Heart left ventricle (tissue), 16 donors: ENCODE measurements at regions not wholly inside any gene's neighbourhood (a gene's known extent, or its start where the extent isn't known, plus 50 kb on each side); places are given as distances from the start of the nearest gene placed in this dataset.

Experiments
- ATAC-seq, 4 donors: fragments of 200-7000 bp; cut with Tn5 transposase; one replicate each; pipeline ENCODE4 v1.9.1; 2020 to 2022; ENCODE audit warnings: moderate library complexity in 4 of 4, mild to moderate bottlenecking in 3 of 4, moderate number of reproducible peaks in 1 of 4
- DNase-seq, 5 donors: peaks; one replicate each; pipeline ENCODE4 v3.0.0-alpha.2; 2020
- H3K27ac ChIP-seq, 12 donors: fragments of 200-600 bp; sonication (generic) in 4 of 12; one replicate each; pipeline versions ENCODE4 v1.5.0 to v1.8.0; 2016 to 2022; ENCODE audit warnings: mild to moderate bottlenecking in 2 of 12
- H3K27me3 ChIP-seq, 9 donors: fragments of 200-600 bp; sonication (generic) in 2 of 9; one replicate each; pipeline versions ENCODE4 v1.5.1 to v1.8.0; 2016 to 2022; ENCODE audit warnings: mild to moderate bottlenecking in 3 of 9
- H3K36me3 ChIP-seq, 9 donors: fragments of 200-600 bp; sonication (generic) in 2 of 9; one replicate each; pipeline versions ENCODE4 v1.5.0 to v1.8.0; 2018 to 2022; ENCODE audit warnings: mild to moderate bottlenecking in 2 of 9
- H3K4me1 ChIP-seq, 12 donors: fragments of 200-600 bp; sonication (generic) in 4 of 12; one replicate each; pipeline versions ENCODE4 v1.5.0 to v1.8.0; 2016 to 2022; ENCODE audit warnings: mild to moderate bottlenecking in 3 of 12
- H3K4me3 ChIP-seq, 12 donors: fragments of 200-600 bp; sonication (generic) in 4 of 12; one replicate each; pipeline versions ENCODE4 v1.5.0 to v1.8.0; 2017 to 2022; ENCODE audit warnings: mild to moderate bottlenecking in 9 of 12, moderate library complexity in 4 of 12
- H3K9me3 ChIP-seq, 12 donors: fragments of 200-600 bp; sonication (generic) in 4 of 12; one replicate each; pipeline versions ENCODE4 v1.5.0 to v1.8.0; 2016 to 2022; ENCODE audit warnings: mild to moderate bottlenecking in 1 of 12
- POLR2A ChIP-seq, 2 donors: fragments of 450-650 bp; IDR thresholded peaks; one replicate each; pipeline ENCODE4 v1.6.1; 2017; ENCODE audit warnings: antibody characterized with exemption in 2 of 2, mild to moderate bottlenecking in 2 of 2, moderate library complexity in 2 of 2
- WGBS, 4 donors: extraction: QIAGEN DNeasy Blood & Tissue Kit in 2 of 4; methylation state at CpG; one replicate each; pipeline versions ENCODE4 v1.1.5 to v1.1.7; 2013 to 2018; 5-methylcytosine and 5-hydroxymethylcytosine counted together
- intact Hi-C, 10 donors: fragments of 100-400 bp; cut with DNase I; formaldehyde crosslinking; loops; one replicate each; pipeline versions ENCODE4 v1.11.1 to v1.14.2; 2022
- TF ChIP-seq, protein P1 (sequence below), 12 donors: fragments of 200-600 bp; sonication (generic) in 4 of 12; IDR thresholded peaks; one replicate each; pipeline versions ENCODE4 v1.5.0 to v1.8.0; 2018 to 2022; ENCODE audit warnings: antibody characterized with exemption in 12 of 12, mild to moderate bottlenecking in 5 of 12
- donor health status: ischemic (EF 13 %, LVEDD 7.1; RV severe dilation, severe dysfunction).
- donor health status: healthy with polysubstance abuse.
- donor health status: DM: no; HTN: yes; CAD: no.
- donor health status: DM: no; HTN: no; CAD: no.
- donor health status: ischemic (EF 25% LVEDD 6.9; RV normal size, moderate dysfunction).
- donor health status: ischemic (EF 25% LVEDD 5.7; RV mildly dilated, moderate dysfunction).
- donor health status: healthy.
- donor health status: DM: yes; HTN: yes; CAD: no.
- donor health status: ischemic (EF 35%, LVEDD 5.7; RV mildly dilated, moderate dysfunction).
- donor health status: nonischemic (EF 11% LVEDD 7.7; RV severe dilation, severe dysfunction).
- donor health status: DM: yes; HTN: yes; CAD: no.
- donor health status: PGD.
- donor health status: ischemic (EF 29% LVEDD 5.4; RV normal size, mild dysfunction).
- donor health status: nonischemic (EF 23%, LVEDD 6.1; RV moderate dilation, normal function).

DNA sequence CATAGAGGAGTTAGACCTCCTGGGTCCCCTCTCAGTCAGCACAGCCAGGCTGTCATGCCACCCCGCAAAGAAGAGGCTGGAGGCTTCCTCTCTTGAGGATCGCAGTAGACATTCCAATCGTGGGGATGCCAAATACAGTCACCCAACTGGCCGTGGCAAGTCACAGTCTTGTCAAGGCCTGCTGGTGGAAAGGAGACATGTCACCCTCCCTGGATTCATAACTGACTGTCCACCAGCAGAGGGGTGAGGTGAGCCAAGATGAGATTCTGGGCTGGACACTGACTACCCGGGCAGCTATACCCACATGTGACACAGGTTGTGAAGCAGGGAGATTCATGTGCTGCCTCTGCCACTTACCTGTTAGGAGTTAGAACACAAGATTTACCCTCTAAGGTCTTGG is 123.5 kb upstream of the NGF start:
- H3K4me3 ChIP-seq: no peak overlapping the region
- H3K27ac ChIP-seq: no peak overlapping the region
- ATAC-seq (no peak), DNase-seq (no peak)
- WGBS, 4 donors: 76 to 90% (median 81%) methylated on average over 5 of the region's 5 CpGs
- TF ChIP-seq, protein P1, sequence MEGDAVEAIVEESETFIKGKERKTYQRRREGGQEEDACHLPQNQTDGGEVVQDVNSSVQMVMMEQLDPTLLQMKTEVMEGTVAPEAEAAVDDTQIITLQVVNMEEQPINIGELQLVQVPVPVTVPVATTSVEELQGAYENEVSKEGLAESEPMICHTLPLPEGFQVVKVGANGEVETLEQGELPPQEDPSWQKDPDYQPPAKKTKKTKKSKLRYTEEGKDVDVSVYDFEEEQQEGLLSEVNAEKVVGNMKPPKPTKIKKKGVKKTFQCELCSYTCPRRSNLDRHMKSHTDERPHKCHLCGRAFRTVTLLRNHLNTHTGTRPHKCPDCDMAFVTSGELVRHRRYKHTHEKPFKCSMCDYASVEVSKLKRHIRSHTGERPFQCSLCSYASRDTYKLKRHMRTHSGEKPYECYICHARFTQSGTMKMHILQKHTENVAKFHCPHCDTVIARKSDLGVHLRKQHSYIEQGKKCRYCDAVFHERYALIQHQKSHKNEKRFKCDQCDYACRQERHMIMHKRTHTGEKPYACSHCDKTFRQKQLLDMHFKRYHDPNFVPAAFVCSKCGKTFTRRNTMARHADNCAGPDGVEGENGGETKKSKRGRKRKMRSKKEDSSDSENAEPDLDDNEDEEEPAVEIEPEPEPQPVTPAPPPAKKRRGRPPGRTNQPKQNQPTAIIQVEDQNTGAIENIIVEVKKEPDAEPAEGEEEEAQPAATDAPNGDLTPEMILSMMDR (IDR thresholded peaks at IDR 0.05): no peak
- no peak for TF ChIP-seq POLR2A (IDR thresholded peaks at IDR 0.05)
- peaks cover 0 to 7% (median 2%) of the 10 kb centered on the region in 12 donors for H3K4me1 ChIP-seq
- H3K9me3 ChIP-seq: no peaks in the 10 kb centered on the region
- intact Hi-C loops: loop anchor here in 5 of 10 donors (10.0 kb wide), 3 partner anchors 117 to 187 kb away; no protein-coding TSS in a partner anchor
- no peaks in the 10 kb centered on the region for H3K36me3 ChIP-seq
- H3K27me3 ChIP-seq: no peaks in the 10 kb centered on the region

DNA sequence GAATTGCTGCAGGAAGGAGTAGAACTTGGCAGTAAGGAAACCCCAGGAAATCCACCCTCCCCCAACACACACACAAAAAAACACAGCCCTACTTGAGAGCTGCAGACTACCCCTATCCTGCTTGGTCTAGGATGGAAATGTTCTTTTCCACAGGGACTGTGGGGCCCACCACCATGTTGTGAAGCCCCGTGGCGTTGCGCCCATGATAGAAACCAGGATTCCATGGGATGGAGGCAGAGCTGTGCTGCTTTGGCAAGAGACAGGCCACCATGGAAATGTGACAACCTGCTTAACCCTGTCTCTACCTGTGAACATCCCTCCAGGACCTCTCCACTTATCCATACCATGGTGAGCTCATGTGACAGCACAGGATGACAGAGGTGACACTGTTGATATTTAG is 121.1 kb upstream of the NGF start:
- DNase-seq (no peak), ATAC-seq (no peak)
- no peak for TF ChIP-seq POLR2A (IDR thresholded peaks at IDR 0.05)
- TF ChIP-seq, protein P1 (IDR thresholded peaks at IDR 0.05): no peak
- 79 to 96% (median 89%) methylated on average over 3 of the region's 3 CpGs for WGBS, 4 donors
- H3K27me3 ChIP-seq: no peaks in the 10 kb centered on the region
- no peaks in the 10 kb centered on the region for H3K36me3 ChIP-seq
- no peak overlapping the region for H3K27ac ChIP-seq
- H3K4me1 ChIP-seq: peaks cover 0 to 19% (median 5%) of the 10 kb centered on the region in 12 donors
- intact Hi-C loops: loop anchor here in 2 of 10 donors (5.0 to 10.0 kb wide), 2 partner anchors 182 to 184 kb away; no protein-coding TSS in a partner anchor
- no peaks in the 10 kb centered on the region for H3K9me3 ChIP-seq
- no peak overlapping the region for H3K4me3 ChIP-seq

DNA sequence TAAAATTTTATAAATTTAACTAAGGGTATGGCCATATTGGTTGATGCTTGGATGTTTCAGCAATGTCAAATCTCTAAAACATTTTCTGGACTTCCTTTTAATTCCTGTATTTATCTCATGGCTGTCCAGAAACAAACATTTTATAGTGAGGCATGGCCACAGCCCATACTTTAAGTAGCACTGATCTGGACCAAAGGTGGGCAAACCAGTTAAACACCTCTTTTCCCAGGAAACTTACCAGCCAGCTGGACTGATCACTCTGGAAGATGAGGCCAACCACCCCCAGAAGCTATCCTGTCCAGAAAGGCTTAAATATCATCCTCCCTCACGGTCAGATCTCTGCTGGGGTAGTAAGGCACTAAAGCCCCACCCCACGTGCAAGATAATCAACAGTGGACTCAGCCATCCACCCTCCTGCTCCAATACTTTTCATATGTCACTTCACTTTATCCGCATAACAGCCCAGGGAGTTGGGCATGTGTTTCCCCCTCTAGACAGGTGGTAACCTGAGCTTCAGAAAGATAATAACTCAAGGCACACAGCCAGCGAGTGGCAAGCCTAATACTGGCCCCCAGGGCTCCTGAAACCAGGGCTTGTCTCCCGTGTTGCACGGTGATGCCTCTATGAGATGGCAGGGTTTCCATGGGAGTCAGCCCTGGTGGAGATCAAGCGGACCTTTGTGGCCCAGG is 120.5 kb upstream of the NGF start:
- 73 to 94% (median 86%) methylated on average over 6 to 7 of the region's 7 CpGs for WGBS, 4 donors
- H3K4me1 ChIP-seq: peaks cover 0 to 19% (median 5%) of the 10 kb centered on the region in 12 donors
- intact Hi-C loops: loop anchor here in 2 of 10 donors (5.0 to 10.0 kb wide), 2 partner anchors 181 to 184 kb away; no protein-coding TSS in a partner anchor
- H3K27ac ChIP-seq: no peak overlapping the region
- DNase-seq: no peak
- TF ChIP-seq, protein P1 (IDR thresholded peaks at IDR 0.05): no peak
- TF ChIP-seq POLR2A (IDR thresholded peaks at IDR 0.05): no peak
- H3K9me3 ChIP-seq: no peaks in the 10 kb centered on the region
- no peaks in the 10 kb centered on the region for H3K27me3 ChIP-seq
- no peak for ATAC-seq
- H3K36me3 ChIP-seq: no peaks in the 10 kb centered on the region
- H3K4me3 ChIP-seq: no peak overlapping the region

DNA sequence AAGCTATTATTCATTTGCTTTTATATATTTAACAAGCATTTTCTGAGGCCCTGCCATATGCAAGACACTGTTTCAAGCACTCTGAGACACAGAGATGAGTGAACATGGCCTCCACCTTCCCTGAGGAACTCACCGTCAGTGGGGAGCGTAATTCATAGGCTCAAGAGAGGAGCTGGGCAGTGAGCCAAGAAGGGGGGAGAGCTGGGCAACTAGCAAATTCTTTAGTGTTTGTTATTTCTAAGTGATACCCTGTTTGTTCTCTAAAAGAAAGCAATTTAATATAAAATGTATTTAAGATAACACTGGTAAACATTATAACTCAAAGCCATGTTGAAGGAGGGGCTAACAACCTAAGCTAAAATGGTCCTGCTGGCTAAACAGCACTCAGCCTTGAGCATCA is 119.2 kb upstream of the NGF start:
- WGBS, 4 donors: 39 to 60% (median 48%) methylated on average over 2 of the region's 2 CpGs
- TF ChIP-seq, protein P1 (IDR thresholded peaks at IDR 0.05): no peak
- no peak for TF ChIP-seq POLR2A (IDR thresholded peaks at IDR 0.05)
- intact Hi-C loops: loop anchor here in 2 of 10 donors (5.0 to 10.0 kb wide), 2 partner anchors 180 to 182 kb away; no protein-coding TSS in a partner anchor

More for the DNA sequence above, 119.2 kb upstream of the NGF start:
- ATAC-seq: no peak
- DNase-seq: no peak
- Histone ChIP-seq H3K27me3 (no peaks in the 10 kb centered on the region), H3K36me3 (no peaks in the 10 kb centered on the region), H3K9me3 (no peaks in the 10 kb centered on the region), H3K4me1 (peaks cover 0 to 19% (median 5%) of the 10 kb centered on the region in 12 donors), H3K27ac (peak overlapping the region in 1 of 12 donors; percentile 18), H3K4me3 (no peak overlapping the region)
